MCF 10A (cell line): ENCODE measurements at regions not wholly inside any gene's neighbourhood (a gene's known extent, or its start where the extent isn't known, plus 50 kb on each side); places are given as distances from the start of the nearest gene placed in this dataset.
"Not testable (repeated sequence)": the region's sequence is repeated elsewhere in the genome, so short reads cannot be mapped to it uniquely, and the experiment has no call there.

ENCODE experiments used
- BruUV-seq: library from RNA; stranded (reverse); fragments of 400-500 nt; replicated peaks from 2 replicates; lab custom pipeline; 2021; lab: Mats Ljungman, UMichigan
- CTCF ChIA-PET: fragments of 300-600 bp; sonication (Branson Sonifier 250); formaldehyde crosslinking; extraction: SDS; loops from one replicate; lab custom pipeline; 2021; ENCODE audit warnings: antibody characterized with exemption, inconsistent platforms; lab: Yijun Ruan, JAX
- POLR2A ChIA-PET: fragments of 300-600, 350-650 bp; sonication (Branson Sonifier 250); formaldehyde crosslinking; extraction: SDS; loops from one replicate; lab custom pipeline; 2020; ENCODE audit warnings: antibody characterized with exemption, inconsistent platforms; lab: Yijun Ruan, JAX
- DNase-seq: peaks from one replicate; pipeline ENCODE4 v3.0.0-alpha.2; 2018; ENCODE audit not compliant: unreplicated experiment
- H3K27ac Mint-ChIP-seq: one replicate; pipeline ENCODE4 v1.8.0; 2022; ENCODE audit warnings: mild to moderate bottlenecking, low read depth, mixed read lengths; ENCODE audit not compliant: unreplicated experiment
- H3K27me3 Mint-ChIP-seq: one replicate; pipeline ENCODE4 v1.8.0; 2022; ENCODE audit warnings: mixed read lengths; ENCODE audit not compliant: insufficient read depth, unreplicated experiment
- H3K36me3 Mint-ChIP-seq: one replicate; pipeline ENCODE4 v1.8.0; 2022; ENCODE audit warnings: mild to moderate bottlenecking, moderate library complexity, mixed read lengths; ENCODE audit not compliant: insufficient read depth, unreplicated experiment
- H3K4me1 Mint-ChIP-seq: one replicate; pipeline ENCODE4 v1.8.0; 2022; ENCODE audit warnings: mixed read lengths; ENCODE audit not compliant: insufficient read depth, unreplicated experiment
- H3K4me3 Mint-ChIP-seq: one replicate; pipeline ENCODE4 v1.8.0; 2022; ENCODE audit warnings: mild to moderate bottlenecking, moderate library complexity, mixed read lengths; ENCODE audit not compliant: unreplicated experiment
- H3K9me3 Mint-ChIP-seq: one replicate; pipeline ENCODE4 v1.8.0; 2022; ENCODE audit warnings: mixed read lengths; ENCODE audit not compliant: unreplicated experiment
- CTCF ChIP-seq: fragments of 200-600 bp; IDR thresholded peaks from one replicate; pipeline ENCODE4 v1.8.0; 2022; ENCODE audit warnings: antibody characterized with exemption, mild to moderate bottlenecking; ENCODE audit not compliant: unreplicated experiment
- intact Hi-C: fragments of 100-400 bp; cut with micrococcal nuclease; formaldehyde crosslinking; loops from 2 replicates; pipeline ENCODE4 v1.14.1; 2022

DNA sequence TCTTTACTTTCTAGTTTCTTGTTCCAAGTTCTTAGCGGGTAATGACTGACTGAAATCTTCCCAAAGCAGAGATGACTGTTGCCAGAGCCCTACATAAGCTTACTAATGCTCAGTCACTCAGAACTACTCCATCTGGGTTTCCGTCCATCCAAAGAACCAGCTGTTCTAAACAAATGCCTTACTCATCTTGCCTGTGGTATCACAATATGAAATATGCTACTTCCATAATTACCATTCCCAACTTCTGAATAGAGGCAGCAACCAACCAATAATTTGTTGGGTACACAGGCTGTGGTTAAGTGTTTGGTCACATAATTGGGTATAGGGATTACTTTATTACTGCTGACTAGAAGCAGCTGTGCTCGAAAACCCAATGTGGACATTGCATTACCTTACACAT, 930.2 kb upstream of the DIAPH2 start:
- no peaks in the 10 kb centered on the region for H3K36me3 Mint-ChIP-seq
- intact Hi-C loops: no loop called here
- POLR2A ChIA-PET: interaction anchor here (1.0 kb wide), 1 partner anchor 202 kb away, joined by 3 read pairs; no protein-coding TSS in a partner anchor
- H3K9me3 Mint-ChIP-seq: no peaks in the 10 kb centered on the region
- no peak overlapping the region for H3K27ac Mint-ChIP-seq
- no peak for DNase-seq
- no peaks in the 10 kb centered on the region for H3K4me1 Mint-ChIP-seq
- CTCF ChIA-PET: interaction anchor here (0.6 to 1.0 kb wide), 3 partner anchors 9 to 11 kb away, joined by 3 read pairs; no protein-coding TSS in a partner anchor
- no TSS peak for BruUV-seq
- no peak overlapping the region for H3K4me3 Mint-ChIP-seq
- H3K27me3 Mint-ChIP-seq: peaks cover 9% of the 10 kb centered on the region
- TF ChIP-seq CTCF: no peak

- Mint-ChIP-seq H3K4me3 (no peak overlapping the region), H3K36me3 (no peaks in the 10 kb centered on the region), H3K4me1 (no peaks in the 10 kb centered on the region), H3K9me3 (no peaks in the 10 kb centered on the region), H3K27ac (no peak overlapping the region), H3K27me3 (peaks cover 21% of the 10 kb centered on the region)
- intact Hi-C loops: loop anchor here (5.0 to 10.0 kb wide), 2 partner anchors 253 to 614 kb away; no protein-coding TSS in a partner anchor
- TF ChIP-seq CTCF: no peak
- BruUV-seq: no TSS peak
- ChIA-PET CTCF (interaction anchor here (0.6 kb wide), 1 partner anchor 421 kb away, joined by 4 read pairs; no protein-coding TSS in a partner anchor), POLR2A (no interaction called here)
- no peak for DNase-seq
These were observed 924.3 kb upstream of the DIAPH2 start for GRCh38 chrX:95760356-95760755.

DNA sequence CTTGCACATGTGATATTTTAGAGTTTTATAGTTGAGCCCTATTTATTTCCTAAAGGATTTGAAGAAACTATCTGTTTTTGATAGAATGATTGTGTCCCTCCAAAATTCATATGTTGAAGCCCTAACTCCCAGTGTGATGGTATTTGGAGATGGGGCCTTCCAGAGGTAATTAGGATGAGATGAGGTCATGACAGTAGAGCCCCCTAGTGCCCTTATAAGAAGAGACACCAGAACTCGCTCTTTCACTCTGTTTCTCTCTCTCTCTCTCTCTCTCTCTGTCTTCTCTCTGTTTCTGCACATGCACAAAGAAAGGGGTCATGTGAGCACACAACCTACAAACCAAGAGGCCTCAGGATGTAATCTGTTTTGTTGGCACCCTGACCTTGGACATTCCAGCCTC, 921.9 kb upstream of the DIAPH2 start:
- Mint-ChIP-seq H3K9me3 (no peaks in the 10 kb centered on the region), H3K27ac (no peak overlapping the region), H3K36me3 (no peaks in the 10 kb centered on the region), H3K4me3 (no peak overlapping the region), H3K4me1 (no peaks in the 10 kb centered on the region), H3K27me3 (peaks cover 21% of the 10 kb centered on the region)
- POLR2A ChIA-PET: no interaction called here
- BruUV-seq: no TSS peak
- intact Hi-C loops: loop anchor here (5.0 to 10.0 kb wide), 2 partner anchors 255 to 612 kb away; no protein-coding TSS in a partner anchor
- peak; percentile 27 for DNase-seq
- CTCF ChIA-PET: interaction anchor here (0.8 to 2.5 kb wide), 8 partner anchors 12 to 705 kb away, joined by 3 to 13 read pairs (median 3); no protein-coding TSS in a partner anchor
- TF ChIP-seq CTCF: peak; percentile 8

DNA sequence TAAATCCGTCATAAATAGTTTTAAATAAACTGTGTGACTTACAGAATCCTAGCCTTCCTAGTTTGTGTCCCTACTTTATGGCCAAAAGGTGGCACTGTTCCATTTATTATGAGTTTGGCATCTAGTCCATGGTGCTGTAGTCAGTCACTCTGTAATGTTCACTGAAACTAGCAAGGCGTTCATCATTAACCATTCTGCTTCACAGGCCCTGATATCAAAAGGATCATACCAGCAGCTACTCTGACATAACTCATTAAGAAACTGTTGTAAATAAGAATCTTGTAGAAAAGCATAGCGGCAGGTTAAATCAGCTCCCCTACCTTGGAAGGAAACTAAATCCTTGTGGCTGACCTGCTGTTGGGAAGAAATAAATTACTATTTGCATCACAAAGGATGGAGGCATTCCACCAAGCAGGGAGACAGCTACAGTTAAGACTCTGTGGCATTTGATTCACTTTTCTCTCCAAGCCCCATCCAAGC, 919.6 kb upstream of the DIAPH2 start:
- ChIA-PET POLR2A (no interaction called here), CTCF (interaction anchor here (0.6 to 3.0 kb wide), 20 partner anchors 8 to 1152 kb away, joined by 3 to 38 read pairs (median 3); no protein-coding TSS in a partner anchor)
- peak; percentile 48 for TF ChIP-seq CTCF
- Mint-ChIP-seq H3K4me3 (no peak overlapping the region), H3K27ac (no peak overlapping the region), H3K27me3 (peaks cover 6% of the 10 kb centered on the region), H3K9me3 (peaks cover 7% of the 10 kb centered on the region), H3K36me3 (no peaks in the 10 kb centered on the region), H3K4me1 (no peaks in the 10 kb centered on the region)
- BruUV-seq: no TSS peak
- DNase-seq: peak; percentile 67
- intact Hi-C loops: loop anchor here (1.0 to 10.0 kb wide), 3 partner anchors 258 to 610 kb away; no protein-coding TSS in a partner anchor

- DNase-seq, POLR2A ChIA-PET, intact Hi-C loops, H3K27ac Mint-ChIP-seq, H3K4me1 Mint-ChIP-seq, H3K4me3 Mint-ChIP-seq, BruUV-seq, H3K27me3 Mint-ChIP-seq, H3K36me3 Mint-ChIP-seq, H3K9me3 Mint-ChIP-seq: not testable (repeated sequence)
- CTCF ChIA-PET: interaction anchor here (0.6 kb wide), 1 partner anchor 184 kb away, joined by 3 read pairs; no protein-coding TSS in a partner anchor
These were observed 913.4 kb upstream of the DIAPH2 start for GRCh38 chrX:95771198-95771597.
